Neural progenitor cell (in vitro differentiated cells): ENCODE measurements at regions not wholly inside any gene's neighbourhood (a gene's known extent, or its start where the extent isn't known, plus 50 kb on each side); places are given as distances from the start of the nearest gene placed in this dataset.

Experiments used
- CTCF ChIP-seq: fragments of 200-600 bp; sonication (generic); IDR thresholded peaks from 2 replicates; pipeline ENCODE4 v1.5.1; 2017; ENCODE audit warnings: antibody characterized with exemption, mild to moderate bottlenecking
- EZH2phosphoT487 ChIP-seq: fragments of 200-600 bp; sonication (generic); IDR thresholded peaks from 2 replicates; pipeline ENCODE4 v1.6.1; 2017; ENCODE audit warnings: antibody characterized with exemption

GRCh38 chr21:16579538-16579937 is 849.8 kb downstream of the USP25 start:
- TF ChIP-seq CTCF (no peak), EZH2phosphoT487 (no peak)
